ENCODE measurements at regions not wholly inside any gene's neighbourhood (a gene's known extent, or its start where the extent isn't known, plus 50 kb on each side); places are given as distances from the start of the nearest gene placed in this dataset.
"Not testable (repeated sequence)": the region's sequence is repeated elsewhere in the genome, so short reads cannot be mapped to it uniquely, and the experiment has no call there.

DNA sequence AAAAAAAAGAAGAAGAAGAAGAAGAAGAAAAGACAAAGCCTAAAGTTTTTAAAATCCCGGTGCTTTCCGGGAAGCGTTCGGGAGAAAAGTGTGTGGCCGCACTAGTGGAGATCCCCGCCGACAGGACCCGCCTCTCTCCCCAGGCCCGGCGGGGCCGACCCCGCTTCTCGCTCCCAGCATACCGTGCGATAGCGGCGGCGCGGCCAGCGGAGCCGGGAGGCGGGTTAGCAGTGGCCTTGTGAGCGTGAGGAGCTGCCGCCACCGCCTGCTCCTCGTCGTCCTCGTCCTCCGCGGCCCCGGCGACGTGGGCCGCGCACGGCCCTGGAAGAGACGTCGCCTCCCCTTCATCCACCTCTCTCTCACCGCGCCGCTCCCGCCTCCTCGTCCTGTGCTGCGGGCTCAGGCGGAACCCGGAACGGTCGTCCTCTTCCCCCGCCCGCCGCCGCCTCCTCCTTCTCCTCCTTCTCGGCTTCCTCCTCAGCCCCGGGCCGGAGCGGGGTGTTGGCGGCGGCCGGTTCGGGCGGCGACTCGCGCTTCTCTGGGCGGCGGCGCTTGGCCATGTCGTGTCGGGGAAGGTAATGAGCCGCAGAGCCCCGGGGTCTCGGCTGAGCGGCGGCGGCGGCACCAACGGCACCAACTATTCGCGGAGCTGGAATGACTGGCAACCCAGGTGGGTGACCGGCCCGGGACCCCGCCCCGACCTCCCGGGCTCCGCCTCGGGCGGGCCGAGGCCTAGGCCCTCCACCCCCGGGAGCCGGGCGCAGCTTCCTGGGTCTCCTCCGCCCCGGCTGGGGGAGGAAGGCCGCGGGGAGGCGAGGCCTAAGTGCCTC, 62.6 kb upstream of the CDR2 start:
- DNase-seq (ENCODE audit: low read depth): peak; percentile 74

DNA sequence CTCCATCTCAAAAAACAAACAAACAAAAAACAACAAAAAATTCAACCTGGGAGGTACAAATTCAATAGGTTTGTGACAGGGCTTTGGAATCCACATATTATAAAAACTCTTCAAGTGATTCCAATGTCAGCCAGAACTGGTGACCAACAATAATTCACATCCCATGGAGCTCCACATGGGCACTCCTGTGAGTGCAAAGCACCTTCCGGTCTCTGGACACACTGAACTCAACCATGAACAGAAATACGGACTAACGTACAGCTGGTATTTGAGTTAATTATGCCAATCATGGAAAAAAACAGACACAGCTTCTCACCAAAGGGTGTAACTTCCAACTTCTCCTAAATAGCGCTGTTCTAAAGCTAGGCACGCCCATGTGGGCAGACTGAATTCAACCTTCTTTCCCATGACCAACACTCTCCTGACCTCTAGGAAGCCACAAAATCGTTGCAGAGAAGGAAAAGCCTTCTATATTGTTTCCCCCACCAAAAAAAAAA, 62.0 kb upstream of the CDR2 start:
- not testable (repeated sequence) for DNase-seq (ENCODE audit: low read depth)

DNA sequence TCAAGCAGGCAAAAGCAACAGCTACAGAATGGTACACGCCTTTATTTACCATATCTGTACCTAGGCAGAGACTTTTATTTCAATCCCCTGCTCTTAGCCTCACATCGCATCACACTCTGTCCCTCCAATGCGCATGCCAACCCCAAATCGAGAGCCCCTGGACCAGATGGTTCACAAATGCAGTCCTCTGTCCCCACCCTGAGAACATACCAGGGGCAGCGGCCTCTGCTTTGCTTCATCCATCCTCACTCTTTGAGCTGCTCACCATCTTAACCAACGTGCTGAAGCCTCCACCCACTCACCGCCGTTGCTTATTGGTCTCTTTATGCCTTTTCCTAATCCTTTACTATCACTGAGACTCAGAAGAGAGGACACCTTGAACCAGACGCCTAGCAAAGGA, 56.9 kb upstream of the CDR2 start:
- DNase-seq (ENCODE audit: low read depth): not testable (repeated sequence)

DNA sequence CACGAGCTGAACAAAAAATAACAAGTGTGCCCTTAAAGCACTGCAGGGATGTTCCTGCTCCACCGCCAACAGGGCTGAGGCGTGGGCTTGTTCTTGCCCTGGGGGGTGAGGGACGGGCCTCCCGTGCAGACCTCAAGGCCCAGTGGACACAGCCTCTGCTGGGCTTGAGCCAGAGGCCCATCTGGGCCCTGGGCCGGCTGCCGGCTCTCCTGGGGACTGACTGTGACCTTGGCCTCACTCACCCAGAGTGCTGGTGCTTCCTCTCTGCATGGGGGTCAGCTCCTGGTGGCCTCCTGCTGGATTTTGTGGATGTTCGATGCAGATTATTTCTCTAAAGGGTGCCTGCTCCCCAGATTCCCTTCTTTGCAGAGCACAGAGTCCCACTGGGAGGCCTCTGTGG, 54.2 kb upstream of the CDR2 start:
- no peak for DNase-seq (ENCODE audit: low read depth)

DNA sequence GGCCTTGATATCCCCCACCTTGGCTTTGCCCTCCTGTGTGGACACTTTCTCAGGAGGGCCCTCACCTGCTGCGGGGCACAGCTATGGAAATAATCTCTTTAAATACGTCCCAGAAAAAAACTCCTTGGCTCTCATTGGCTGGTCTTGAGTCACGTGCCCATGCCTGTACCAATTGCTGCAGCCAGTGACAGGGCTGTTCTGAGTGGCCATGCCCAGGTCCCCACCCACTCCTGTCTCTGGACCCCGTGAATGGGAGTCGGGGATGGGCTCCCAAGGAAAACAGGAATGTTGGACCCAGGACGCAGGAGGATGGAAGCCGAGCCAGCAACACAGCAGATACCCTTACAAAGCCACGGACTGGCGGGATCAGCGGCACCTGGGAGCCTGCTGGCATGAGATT, 53.1 kb upstream of the CDR2 start:
- DNase-seq (ENCODE audit: low read depth): no peak

DNA sequence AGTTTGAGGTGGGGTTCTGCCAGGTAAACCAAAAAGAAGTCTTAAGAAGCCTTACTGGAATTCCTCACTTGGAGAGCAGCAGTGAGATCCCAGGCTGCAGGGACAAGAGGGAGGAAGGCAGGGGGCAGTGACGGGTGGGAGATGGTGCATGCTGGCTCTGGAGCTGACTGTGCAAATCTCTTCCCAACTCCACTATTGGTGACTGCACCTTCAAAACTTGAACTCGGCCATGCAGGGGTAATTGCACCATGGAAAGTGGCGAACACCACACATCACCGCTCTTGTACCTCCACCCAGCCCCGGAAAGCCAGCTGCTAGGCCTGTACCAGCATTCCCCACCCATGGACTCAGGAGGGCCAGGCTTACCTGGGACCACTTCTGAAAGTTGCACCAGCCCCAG, 51.4 kb upstream of the CDR2 start:
- DNase-seq (ENCODE audit: low read depth): no peak

DNA sequence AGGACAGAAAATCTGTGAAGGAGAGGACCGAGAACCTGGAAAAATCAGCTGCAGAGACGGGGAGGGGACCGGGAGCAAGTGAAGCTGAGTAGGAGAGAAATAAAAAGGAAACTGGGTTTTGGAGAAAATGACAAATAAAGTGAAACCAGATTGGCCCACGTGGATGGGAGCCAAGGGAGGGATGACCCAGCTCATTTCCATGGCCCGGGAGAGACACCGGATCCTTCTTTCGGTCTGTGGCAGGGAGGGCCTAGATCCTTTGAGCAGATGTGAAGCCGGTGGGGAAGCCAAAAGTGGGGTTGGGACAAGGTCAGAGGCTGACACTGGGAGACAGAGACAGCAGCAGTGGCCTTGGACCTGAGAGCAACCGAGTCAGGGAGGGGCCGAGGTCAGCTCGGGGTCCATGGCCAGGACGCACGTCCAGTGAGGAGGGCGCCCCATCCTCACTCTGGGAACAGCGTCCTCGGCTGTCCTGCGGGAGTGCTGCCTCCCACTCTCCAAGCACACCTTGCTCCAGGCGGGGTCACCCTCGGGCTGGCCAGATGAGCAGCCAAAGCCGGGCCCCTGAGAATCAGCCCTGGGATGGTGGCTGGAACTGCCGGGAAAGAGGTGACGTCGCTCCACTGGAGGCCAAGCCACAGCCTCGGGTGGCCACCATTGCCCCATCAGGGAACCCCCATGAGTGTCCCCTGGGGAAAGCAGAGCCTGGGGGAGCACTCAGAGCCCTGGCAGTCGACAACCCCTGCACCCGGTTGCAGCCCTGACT, 50.8 kb upstream of the CDR2 start:
- DNase-seq (ENCODE audit: low read depth): peak; percentile 81

DNA sequence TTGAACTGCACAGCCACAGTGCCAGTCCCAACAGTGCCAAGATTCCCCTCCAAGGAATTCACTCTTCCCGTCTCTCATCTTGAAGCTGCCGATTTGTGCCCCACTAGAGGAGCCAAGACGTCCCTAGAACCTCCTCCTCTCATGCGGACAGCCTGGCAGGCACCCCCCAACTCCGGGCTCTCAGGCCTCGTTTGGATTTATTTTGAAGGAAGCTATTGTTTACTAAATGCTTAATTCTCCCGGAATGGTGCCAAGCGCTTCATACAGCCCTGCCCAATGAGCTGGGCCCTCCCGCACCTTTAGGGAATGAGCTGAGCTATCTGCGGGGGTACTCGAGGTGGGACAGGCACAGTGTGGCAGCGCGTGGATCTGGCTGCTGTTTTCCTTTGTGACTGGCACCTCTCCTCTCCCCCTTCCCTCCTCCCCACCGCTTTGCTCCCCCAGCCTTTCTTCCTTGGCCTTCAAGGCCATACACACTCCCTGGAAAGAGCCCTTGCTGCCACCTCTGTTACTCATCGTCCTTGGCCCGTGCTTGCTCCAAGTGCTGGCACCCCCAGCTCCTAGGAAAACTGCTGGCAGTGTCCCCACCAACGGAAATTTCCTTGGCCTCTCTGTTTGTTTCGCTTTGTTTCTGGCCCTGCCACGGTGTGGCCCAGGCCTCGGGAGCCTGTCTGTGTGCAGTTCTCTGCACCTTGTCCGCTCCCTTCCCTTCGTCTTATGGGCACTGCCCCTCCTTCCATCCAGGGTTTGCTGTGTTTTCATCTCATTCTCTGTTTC, 49.9 kb upstream of the CDR2 start:
- peak; percentile 80 for DNase-seq (ENCODE audit: low read depth)
